Mesenchymal stem cell (in vitro differentiated cells and primary cell): ENCODE measurements at regions not wholly inside any gene's neighbourhood (a gene's known extent, or its start where the extent isn't known, plus 50 kb on each side); places are given as distances from the start of the nearest gene placed in this dataset.

Source experiments
- DNase-seq: peaks from one replicate; pipeline ENCODE4 v3.0.0-alpha.2; 2013
- H2AFZ ChIP-seq: one replicate; pipeline ENCODE4 v1.6.1; 2013; ENCODE audit warnings: low read depth, mild to moderate bottlenecking, control low read depth, inconsistent platforms, low read length, moderate library complexity
- H2AK5ac ChIP-seq: 2 replicates; pipeline ENCODE4 v1.6.1; 2013; ENCODE audit warnings: low read length, moderate library complexity, mild to moderate bottlenecking, inconsistent platforms; ENCODE audit not compliant: severe bottlenecking
- H2BK120ac ChIP-seq: one replicate; pipeline ENCODE4 v1.6.1; 2013; ENCODE audit warnings: low read depth, mild to moderate bottlenecking, inconsistent platforms, low read length, moderate library complexity
- H2BK12ac ChIP-seq, 2 experiments: one replicate each; pipeline ENCODE4 v1.6.1; 2013; ENCODE audit warnings: inconsistent platforms in 2 of 2, low read length in 2 of 2, mild to moderate bottlenecking in 2 of 2, moderate library complexity in 2 of 2, control low read depth in 1 of 2
- H2BK15ac ChIP-seq: one replicate; pipeline ENCODE4 v1.6.1; 2013; ENCODE audit warnings: mild to moderate bottlenecking, low read depth, inconsistent platforms; ENCODE audit not compliant: poor library complexity, severe bottlenecking
- H2BK5ac ChIP-seq: 2 replicates; pipeline ENCODE4 v1.6.1; 2013; ENCODE audit warnings: low read depth, mild to moderate bottlenecking, low read length, control low read depth, inconsistent platforms; ENCODE audit not compliant: poor library complexity, severe bottlenecking
- H3K14ac ChIP-seq, 2 experiments: one replicate each; pipeline ENCODE4 v1.6.1; 2013; ENCODE audit warnings: inconsistent platforms in 2 of 2, low read length in 2 of 2, control low read depth in 1 of 2, mild to moderate bottlenecking in 1 of 2, moderate library complexity in 1 of 2
- H3K18ac ChIP-seq, 2 experiments: one replicate each; pipeline ENCODE4 v1.6.1; 2013; ENCODE audit warnings: inconsistent platforms in 2 of 2, low read length in 2 of 2, control low read depth in 1 of 2, low read depth in 1 of 2, mild to moderate bottlenecking in 1 of 2
- H3K23ac ChIP-seq, 2 experiments: one replicate each; pipeline ENCODE4 v1.6.1; 2013; ENCODE audit warnings: inconsistent platforms in 2 of 2, low read length in 2 of 2, mild to moderate bottlenecking in 2 of 2, moderate library complexity in 2 of 2, control low read depth in 1 of 2
- H3K27ac ChIP-seq: 2 replicates; pipeline ENCODE4 v1.5.1; 2013; ENCODE audit warnings: mild to moderate bottlenecking, moderate library complexity, low read length, control low read depth, inconsistent platforms; ENCODE audit not compliant: poor library complexity, severe bottlenecking
- H3K27me3 ChIP-seq, 2 experiments: 2 replicates each; pipeline versions ENCODE4 v1.6.1 to v1.7.0; 2013; ENCODE audit warnings: low read length in 2 of 2, mild to moderate bottlenecking in 2 of 2, moderate library complexity in 2 of 2, control low read depth in 1 of 2, inconsistent platforms in 1 of 2; ENCODE audit not compliant: control insufficient read depth in 1 of 2, insufficient read depth in 1 of 2
- H3K36me3 ChIP-seq, 2 experiments: 2 replicates each; pipeline versions ENCODE4 v1.6.1 to v1.7.0; 2013; ENCODE audit warnings: low read length in 2 of 2, control low read depth in 1 of 2, inconsistent platforms in 1 of 2, low read depth in 1 of 2, mild to moderate bottlenecking in 1 of 2; ENCODE audit not compliant: insufficient read depth in 2 of 2, control insufficient read depth in 1 of 2
- H3K4ac ChIP-seq, 2 experiments: one replicate each; pipeline ENCODE4 v1.6.1; 2013; ENCODE audit warnings: inconsistent platforms in 2 of 2, low read length in 2 of 2, mild to moderate bottlenecking in 2 of 2, moderate library complexity in 2 of 2, control low read depth in 1 of 2, low read depth in 1 of 2
- H3K4me1 ChIP-seq: 2 replicates; pipeline ENCODE4 v1.6.1; 2013; ENCODE audit warnings: low read depth, low read length, control low read depth; ENCODE audit not compliant: control insufficient read depth, insufficient read depth
- H3K4me2 ChIP-seq: 2 replicates; pipeline ENCODE4 v1.6.1; 2013; ENCODE audit warnings: low read length, mild to moderate bottlenecking, inconsistent platforms; ENCODE audit not compliant: poor library complexity, severe bottlenecking
- H3K4me3 ChIP-seq, 2 experiments: 2 replicates each; pipeline versions ENCODE4 v1.5.1 to v1.7.0; 2013; ENCODE audit warnings: low read length in 2 of 2, mild to moderate bottlenecking in 2 of 2, control low read depth in 1 of 2, low read depth in 1 of 2; ENCODE audit not compliant: insufficient read depth in 1 of 2
- H3K79me1 ChIP-seq: replicated peaks from 2 replicates; pipeline ENCODE4 v1.6.1; 2013; ENCODE audit warnings: mild to moderate bottlenecking, control low read depth, low read length, inconsistent platforms; ENCODE audit not compliant: poor library complexity, severe bottlenecking
- H3K9ac ChIP-seq: 2 replicates; pipeline ENCODE4 v1.7.0; 2013; ENCODE audit warnings: mild to moderate bottlenecking, low read length, moderate library complexity
- H3K9me3 ChIP-seq: 2 replicates; pipeline ENCODE4 v1.7.0; 2013; ENCODE audit warnings: mild to moderate bottlenecking, low read length; ENCODE audit not compliant: control insufficient read depth
- H4K8ac ChIP-seq: one replicate; pipeline ENCODE4 v1.6.1; 2013; ENCODE audit warnings: inconsistent platforms, mild to moderate bottlenecking, low read length, moderate library complexity
- H4K91ac ChIP-seq: one replicate; pipeline ENCODE4 v1.6.1; 2013; ENCODE audit warnings: mild to moderate bottlenecking, low read length, inconsistent platforms
- WGBS: methylation state at CpG from one replicate; pipeline ENCODE4 v1.1.7; 2013; ENCODE audit warnings: mixed read lengths; 5-methylcytosine and 5-hydroxymethylcytosine counted together

DNA sequence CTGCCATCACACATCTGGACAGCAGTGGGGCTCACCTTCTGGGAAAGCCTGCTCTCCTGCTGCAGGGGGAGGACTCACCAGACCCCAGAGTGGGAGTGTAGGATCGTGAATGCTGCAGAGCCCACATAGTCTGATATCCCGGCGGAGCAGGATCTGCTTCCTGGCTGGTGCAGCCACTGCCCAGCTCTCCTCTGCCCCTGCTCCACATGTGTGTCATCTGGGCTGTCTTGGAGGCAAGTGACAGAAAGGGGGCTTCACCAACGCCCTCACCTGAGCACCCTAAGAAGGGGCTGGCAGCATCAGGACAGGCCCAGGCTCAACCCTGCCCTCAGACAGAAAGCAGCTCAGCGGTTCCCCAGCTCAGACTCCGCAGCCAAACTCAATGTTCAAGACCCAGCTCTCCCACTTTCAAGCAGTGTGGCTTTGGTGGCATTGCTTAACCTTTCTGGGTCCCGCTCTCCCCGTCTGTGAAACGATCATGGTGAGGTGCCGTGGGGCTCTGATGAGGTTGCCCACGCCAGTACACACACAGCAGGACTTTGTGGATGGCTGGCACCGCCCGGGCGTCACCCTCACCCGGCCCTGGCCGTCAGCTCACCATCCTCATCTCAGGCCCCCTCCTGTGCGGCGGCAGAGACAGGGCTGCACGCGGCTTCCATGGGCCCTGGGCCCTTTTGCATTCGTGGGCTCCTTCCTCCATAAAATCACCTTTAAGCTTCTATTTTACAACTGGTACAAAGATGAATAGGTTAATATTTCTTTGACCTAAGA lies 91.0 kb upstream of the SFSWAP start:
- Histone ChIP-seq H2BK120ac (no peak overlapping the region), H3K14ac (no peak overlapping the region), H3K4me2 (no peak overlapping the region), H3K27ac (no peak overlapping the region), H3K4me1 (peaks cover 15% of the 10 kb centered on the region), H3K4me3 (no peak overlapping the region), H3K18ac (no peak overlapping the region), H4K8ac (no peak overlapping the region), H3K27me3 (peaks cover 33 to 75% of the 10 kb centered on the region in 2 experiments), H3K4ac (no peak overlapping the region), H2AFZ (no peak overlapping the region), H2AK5ac (no peak overlapping the region), H3K36me3 (no peaks in the 10 kb centered on the region), H2BK5ac (no peak overlapping the region), H2BK12ac (no peak overlapping the region), H3K79me1 (no peaks in the 10 kb centered on the region), H3K9ac (no peak overlapping the region), H3K23ac (no peak overlapping the region), H2BK15ac (no peak overlapping the region), H3K9me3 (no peaks in the 10 kb centered on the region), H4K91ac (no peak overlapping the region)
- 86% methylated on average over 16 of the region's 21 CpGs for WGBS
- no peak for DNase-seq

DNA sequence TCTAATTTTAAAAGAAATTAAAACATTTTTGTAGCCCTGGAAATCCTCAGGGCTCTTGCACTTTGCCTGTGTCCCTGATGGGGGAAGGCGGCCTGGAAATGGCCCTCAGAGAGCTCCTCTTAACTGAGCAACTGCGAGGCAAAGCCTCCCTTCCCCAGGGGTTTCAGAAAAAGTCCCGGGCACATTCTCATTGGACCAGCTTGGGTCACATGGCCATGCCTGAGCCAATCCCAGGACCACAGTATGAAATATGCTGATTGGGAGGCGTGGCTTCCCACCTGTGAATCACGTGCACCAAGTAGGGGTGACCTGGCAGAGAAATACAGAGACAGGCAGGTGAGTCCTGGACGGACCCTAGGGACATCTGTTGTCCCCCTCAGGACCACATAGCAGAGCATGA lies 90.4 kb upstream of the SFSWAP start:
- no peak overlapping the region for H2BK15ac ChIP-seq
- peaks cover 15% of the 10 kb centered on the region for H3K4me1 ChIP-seq
- H3K4me3 ChIP-seq: no peak overlapping the region
- no peaks in the 10 kb centered on the region for H3K9me3 ChIP-seq
- H3K18ac ChIP-seq: no peak overlapping the region
- WGBS: 73% methylated on average over 6 of the region's 6 CpGs
- H3K27ac ChIP-seq: no peak overlapping the region
- no peak overlapping the region for H4K8ac ChIP-seq
- H2AFZ ChIP-seq: no peak overlapping the region
- no peak overlapping the region for H3K4ac ChIP-seq
- H2BK5ac ChIP-seq: no peak overlapping the region
- no peaks in the 10 kb centered on the region for H3K79me1 ChIP-seq
- no peak overlapping the region for H3K9ac ChIP-seq
- H2AK5ac ChIP-seq: no peak overlapping the region
- H3K23ac ChIP-seq: no peak overlapping the region
- H2BK120ac ChIP-seq: no peak overlapping the region
- DNase-seq: no peak
- H3K14ac ChIP-seq: no peak overlapping the region
- H3K27me3 ChIP-seq: peaks cover 32 to 71% of the 10 kb centered on the region in 2 experiments
- H3K4me2 ChIP-seq: no peak overlapping the region
- H2BK12ac ChIP-seq: no peak overlapping the region
- no peak overlapping the region for H4K91ac ChIP-seq
- no peaks in the 10 kb centered on the region for H3K36me3 ChIP-seq

GRCh38 chr12:131620946-131621681 lies 89.8 kb upstream of the SFSWAP start:
- H3K9me3 ChIP-seq: no peaks in the 10 kb centered on the region
- H3K4me2 ChIP-seq: no peak overlapping the region
- H3K9ac ChIP-seq: no peak overlapping the region
- H3K23ac ChIP-seq: no peak overlapping the region
- H2BK15ac ChIP-seq: no peak overlapping the region
- no peak overlapping the region for H4K8ac ChIP-seq
- no peaks in the 10 kb centered on the region for H3K36me3 ChIP-seq
- peaks cover 26 to 72% of the 10 kb centered on the region in 2 experiments for H3K27me3 ChIP-seq
- DNase-seq: no peak
- 81% methylated on average over 27 of the region's 27 CpGs for WGBS
- H3K79me1 ChIP-seq: no peaks in the 10 kb centered on the region
- no peak overlapping the region for H3K14ac ChIP-seq
- H3K4me3 ChIP-seq: no peak overlapping the region
- no peak overlapping the region for H3K18ac ChIP-seq
- no peak overlapping the region for H4K91ac ChIP-seq
- H3K27ac ChIP-seq: no peak overlapping the region
- no peak overlapping the region for H3K4ac ChIP-seq
- peaks cover 10% of the 10 kb centered on the region for H3K4me1 ChIP-seq
- no peak overlapping the region for H2BK5ac ChIP-seq
- no peak overlapping the region for H2BK120ac ChIP-seq
- no peak overlapping the region for H2AFZ ChIP-seq
- no peak overlapping the region for H2BK12ac ChIP-seq
- H2AK5ac ChIP-seq: no peak overlapping the region

GRCh38 chr12:131621701-131622421 lies 89.0 kb upstream of the SFSWAP start:
- H4K8ac ChIP-seq: no peak overlapping the region
- no peak overlapping the region for H3K18ac ChIP-seq
- no peak overlapping the region for H3K4me2 ChIP-seq
- H3K4me1 ChIP-seq: peaks cover 10% of the 10 kb centered on the region
- no peak overlapping the region for H3K27ac ChIP-seq
- H3K36me3 ChIP-seq: no peaks in the 10 kb centered on the region
- H2BK5ac ChIP-seq: no peak overlapping the region
- H3K27me3 ChIP-seq: peaks cover 19 to 65% of the 10 kb centered on the region in 2 experiments
- H3K14ac ChIP-seq: no peak overlapping the region
- no peaks in the 10 kb centered on the region for H3K79me1 ChIP-seq
- no peak overlapping the region for H2AK5ac ChIP-seq
- H4K91ac ChIP-seq: no peak overlapping the region
- no peak overlapping the region for H3K4me3 ChIP-seq
- H2BK15ac ChIP-seq: no peak overlapping the region
- no peak overlapping the region for H3K9ac ChIP-seq
- no peak overlapping the region for H2BK120ac ChIP-seq
- H2BK12ac ChIP-seq: no peak overlapping the region
- H2AFZ ChIP-seq: no peak overlapping the region
- H3K4ac ChIP-seq: no peak overlapping the region
- WGBS: 47% methylated on average over 15 of the region's 19 CpGs
- H3K9me3 ChIP-seq: no peaks in the 10 kb centered on the region
- no peak for DNase-seq
- no peak overlapping the region for H3K23ac ChIP-seq
